ENCODE measurements at regions not wholly inside any gene's neighbourhood (a gene's known extent, or its start where the extent isn't known, plus 50 kb on each side); places are given as distances from the start of the nearest gene placed in this dataset.

GRCh38 chr5:2221450-2221849 lies 338.7 kb upstream of the IRX4 start:
- H3K27ac ChIP-seq (ENCODE audit: low read depth, low read length), result no peak overlapping the region
- H3K4me1 ChIP-seq (ENCODE audit: control insufficient read depth, insufficient read depth, low read length), result no peaks in the 10 kb centered on the region
- no peak overlapping the region for H3K9ac ChIP-seq (ENCODE audit: low read length)
- H3K4me3 ChIP-seq (ENCODE audit: low read depth, low read length), result no peak overlapping the region
- H3K9me3 ChIP-seq (ENCODE audit: control insufficient read depth, insufficient read depth, low read depth, low read length), result no peaks in the 10 kb centered on the region
- H3K36me3 ChIP-seq (ENCODE audit: control insufficient read depth, insufficient read depth, low read length), result no peaks in the 10 kb centered on the region
- peaks cover 2% of the 10 kb centered on the region; the same call in 1 of the 2 replicates for H3K27me3 ChIP-seq (ENCODE audit: control insufficient read depth, insufficient read depth, low read length)

GRCh38 chr5:2220741-2221140 lies 338.0 kb upstream of the IRX4 start:
- Histone ChIP-seq H3K9ac (ENCODE audit: low read length) (no peak overlapping the region), H3K4me1 (ENCODE audit: control insufficient read depth, insufficient read depth, low read length) (no peaks in the 10 kb centered on the region), H3K27ac (ENCODE audit: low read depth, low read length) (no peak overlapping the region), H3K27me3 (ENCODE audit: control insufficient read depth, insufficient read depth, low read length) (peaks cover 2% of the 10 kb centered on the region; the same call in 1 of the 2 replicates), H3K9me3 (ENCODE audit: control insufficient read depth, insufficient read depth, low read depth, low read length) (no peaks in the 10 kb centered on the region), H3K36me3 (ENCODE audit: control insufficient read depth, insufficient read depth, low read length) (no peaks in the 10 kb centered on the region), H3K4me3 (ENCODE audit: low read depth, low read length) (no peak overlapping the region)

GRCh38 chr5:2219149-2219776 lies 336.5 kb upstream of the IRX4 start:
- Histone ChIP-seq H3K36me3 (ENCODE audit: control insufficient read depth, insufficient read depth, low read length) (no peaks in the 10 kb centered on the region), H3K27ac (ENCODE audit: low read depth, low read length) (no peak overlapping the region), H3K9ac (ENCODE audit: low read length) (no peak overlapping the region), H3K9me3 (ENCODE audit: control insufficient read depth, insufficient read depth, low read depth, low read length) (no peaks in the 10 kb centered on the region), H3K27me3 (ENCODE audit: control insufficient read depth, insufficient read depth, low read length) (peaks cover 3% of the 10 kb centered on the region), H3K4me3 (ENCODE audit: low read depth, low read length) (no peak overlapping the region), H3K4me1 (ENCODE audit: control insufficient read depth, insufficient read depth, low read length) (no peaks in the 10 kb centered on the region)

GRCh38 chr5:2217219-2217618 lies 334.5 kb upstream of the IRX4 start:
- no peaks in the 10 kb centered on the region for H3K4me1 ChIP-seq (ENCODE audit: control insufficient read depth, insufficient read depth, low read length)
- H3K36me3 ChIP-seq (ENCODE audit: control insufficient read depth, insufficient read depth, low read length), result no peaks in the 10 kb centered on the region
- no peaks in the 10 kb centered on the region for H3K9me3 ChIP-seq (ENCODE audit: control insufficient read depth, insufficient read depth, low read depth, low read length)
- H3K4me3 ChIP-seq (ENCODE audit: low read depth, low read length), result no peak overlapping the region
- H3K27ac ChIP-seq (ENCODE audit: low read depth, low read length), result no peak overlapping the region
- H3K9ac ChIP-seq (ENCODE audit: low read length), result no peak overlapping the region
- H3K27me3 ChIP-seq (ENCODE audit: control insufficient read depth, insufficient read depth, low read length), result peaks cover 3% of the 10 kb centered on the region; the same call in 1 of the 2 replicates

GRCh38 chr5:2214910-2215590 lies 332.3 kb upstream of the IRX4 start:
- H3K27me3 ChIP-seq (ENCODE audit: control insufficient read depth, insufficient read depth, low read length), result peaks cover 3% of the 10 kb centered on the region; the same call in 1 of the 2 replicates
- H3K9me3 ChIP-seq (ENCODE audit: control insufficient read depth, insufficient read depth, low read depth, low read length), result no peaks in the 10 kb centered on the region
- H3K4me3 ChIP-seq (ENCODE audit: low read depth, low read length), result no peak overlapping the region
- H3K36me3 ChIP-seq (ENCODE audit: control insufficient read depth, insufficient read depth, low read length), result no peaks in the 10 kb centered on the region
- H3K4me1 ChIP-seq (ENCODE audit: control insufficient read depth, insufficient read depth, low read length), result no peaks in the 10 kb centered on the region
- no peak overlapping the region for H3K9ac ChIP-seq (ENCODE audit: low read length)
- no peak overlapping the region for H3K27ac ChIP-seq (ENCODE audit: low read depth, low read length)

- Histone ChIP-seq H3K36me3 (ENCODE audit: control insufficient read depth, insufficient read depth, low read length) (no peaks in the 10 kb centered on the region), H3K4me1 (ENCODE audit: control insufficient read depth, insufficient read depth, low read length) (no peaks in the 10 kb centered on the region), H3K27ac (ENCODE audit: low read depth, low read length) (no peak overlapping the region), H3K27me3 (ENCODE audit: control insufficient read depth, insufficient read depth, low read length) (peaks cover 10% of the 10 kb centered on the region; the same call in 1 of the 2 replicates), H3K4me3 (ENCODE audit: low read depth, low read length) (no peak overlapping the region), H3K9ac (ENCODE audit: low read length) (no peak overlapping the region), H3K9me3 (ENCODE audit: control insufficient read depth, insufficient read depth, low read depth, low read length) (no peaks in the 10 kb centered on the region)
Measured at GRCh38 chr5:2213121-2213730, 330.5 kb upstream of the IRX4 start.

- Histone ChIP-seq H3K4me3 (ENCODE audit: low read depth, low read length) (no peak overlapping the region), H3K9ac (ENCODE audit: low read length) (no peak overlapping the region), H3K36me3 (ENCODE audit: control insufficient read depth, insufficient read depth, low read length) (no peaks in the 10 kb centered on the region), H3K9me3 (ENCODE audit: control insufficient read depth, insufficient read depth, low read depth, low read length) (no peaks in the 10 kb centered on the region), H3K4me1 (ENCODE audit: control insufficient read depth, insufficient read depth, low read length) (no peaks in the 10 kb centered on the region), H3K27me3 (ENCODE audit: control insufficient read depth, insufficient read depth, low read length) (peaks cover 10% of the 10 kb centered on the region; the same call in 1 of the 2 replicates), H3K27ac (ENCODE audit: low read depth, low read length) (no peak overlapping the region)
Measured at GRCh38 chr5:2212481-2212880, 329.8 kb upstream of the IRX4 start.

- Histone ChIP-seq H3K9ac (ENCODE audit: low read length) (no peak overlapping the region), H3K27ac (ENCODE audit: low read depth, low read length) (no peak overlapping the region), H3K4me3 (ENCODE audit: low read depth, low read length) (no peak overlapping the region), H3K36me3 (ENCODE audit: control insufficient read depth, insufficient read depth, low read length) (no peaks in the 10 kb centered on the region), H3K4me1 (ENCODE audit: control insufficient read depth, insufficient read depth, low read length) (peaks cover 11% of the 10 kb centered on the region), H3K27me3 (ENCODE audit: control insufficient read depth, insufficient read depth, low read length) (peaks cover 6% of the 10 kb centered on the region; the same call in 1 of the 2 replicates), H3K9me3 (ENCODE audit: control insufficient read depth, insufficient read depth, low read depth, low read length) (no peaks in the 10 kb centered on the region)
Measured at GRCh38 chr5:2208239-2208544, 325.5 kb upstream of the IRX4 start.

- peaks cover 6% of the 10 kb centered on the region; the same call in 1 of the 2 replicates for H3K27me3 ChIP-seq (ENCODE audit: control insufficient read depth, insufficient read depth, low read length)
- H3K4me1 ChIP-seq (ENCODE audit: control insufficient read depth, insufficient read depth, low read length), result peaks cover 11% of the 10 kb centered on the region
- no peak overlapping the region for H3K9ac ChIP-seq (ENCODE audit: low read length)
- H3K27ac ChIP-seq (ENCODE audit: low read depth, low read length), result no peak overlapping the region
- no peaks in the 10 kb centered on the region for H3K36me3 ChIP-seq (ENCODE audit: control insufficient read depth, insufficient read depth, low read length)
- no peak overlapping the region for H3K4me3 ChIP-seq (ENCODE audit: low read depth, low read length)
- H3K9me3 ChIP-seq (ENCODE audit: control insufficient read depth, insufficient read depth, low read depth, low read length), result no peaks in the 10 kb centered on the region
Measured at GRCh38 chr5:2207416-2208238, 324.9 kb upstream of the IRX4 start.

- Histone ChIP-seq H3K27ac (ENCODE audit: low read depth, low read length) (no peak overlapping the region), H3K4me1 (ENCODE audit: control insufficient read depth, insufficient read depth, low read length) (peaks cover 11% of the 10 kb centered on the region), H3K36me3 (ENCODE audit: control insufficient read depth, insufficient read depth, low read length) (no peaks in the 10 kb centered on the region), H3K9ac (ENCODE audit: low read length) (no peak overlapping the region), H3K4me3 (ENCODE audit: low read depth, low read length) (no peak overlapping the region), H3K27me3 (ENCODE audit: control insufficient read depth, insufficient read depth, low read length) (peaks cover 6% of the 10 kb centered on the region; the same call in 1 of the 2 replicates), H3K9me3 (ENCODE audit: control insufficient read depth, insufficient read depth, low read depth, low read length) (no peaks in the 10 kb centered on the region)
Measured at GRCh38 chr5:2207109-2207399, 324.3 kb upstream of the IRX4 start.

Measured in HUES6 (cell line).